ENCODE measurements at regions not wholly inside any gene's neighbourhood (a gene's known extent, or its start where the extent isn't known, plus 50 kb on each side); places are given as distances from the start of the nearest gene placed in this dataset.

DNA sequence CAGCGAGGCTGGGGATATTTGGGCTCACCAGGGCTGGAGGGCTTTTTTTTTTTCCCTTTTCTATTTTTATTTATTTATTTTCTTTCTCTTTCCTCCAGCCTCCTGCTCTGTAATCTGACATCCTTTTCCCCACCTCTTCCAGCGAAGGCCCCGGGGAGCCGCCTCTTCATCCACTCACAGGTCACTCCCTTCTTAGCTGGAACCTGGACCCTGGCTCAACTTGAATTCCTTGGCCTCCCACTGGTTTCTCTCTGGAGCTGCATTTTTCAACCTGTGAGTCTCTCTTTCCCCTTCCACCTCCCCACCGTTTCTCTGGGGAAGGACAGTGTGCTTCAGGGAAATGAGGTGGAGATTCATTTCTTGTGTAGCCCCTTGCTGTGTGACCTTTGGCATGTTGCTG, 82.0 kb downstream of the MRM1 start:
- TF ChIP-seq, protein P1, sequence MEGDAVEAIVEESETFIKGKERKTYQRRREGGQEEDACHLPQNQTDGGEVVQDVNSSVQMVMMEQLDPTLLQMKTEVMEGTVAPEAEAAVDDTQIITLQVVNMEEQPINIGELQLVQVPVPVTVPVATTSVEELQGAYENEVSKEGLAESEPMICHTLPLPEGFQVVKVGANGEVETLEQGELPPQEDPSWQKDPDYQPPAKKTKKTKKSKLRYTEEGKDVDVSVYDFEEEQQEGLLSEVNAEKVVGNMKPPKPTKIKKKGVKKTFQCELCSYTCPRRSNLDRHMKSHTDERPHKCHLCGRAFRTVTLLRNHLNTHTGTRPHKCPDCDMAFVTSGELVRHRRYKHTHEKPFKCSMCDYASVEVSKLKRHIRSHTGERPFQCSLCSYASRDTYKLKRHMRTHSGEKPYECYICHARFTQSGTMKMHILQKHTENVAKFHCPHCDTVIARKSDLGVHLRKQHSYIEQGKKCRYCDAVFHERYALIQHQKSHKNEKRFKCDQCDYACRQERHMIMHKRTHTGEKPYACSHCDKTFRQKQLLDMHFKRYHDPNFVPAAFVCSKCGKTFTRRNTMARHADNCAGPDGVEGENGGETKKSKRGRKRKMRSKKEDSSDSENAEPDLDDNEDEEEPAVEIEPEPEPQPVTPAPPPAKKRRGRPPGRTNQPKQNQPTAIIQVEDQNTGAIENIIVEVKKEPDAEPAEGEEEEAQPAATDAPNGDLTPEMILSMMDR (IDR thresholded peaks at IDR 0.05) = no peak
- TF ChIP-seq POLR2A (IDR thresholded peaks at IDR 0.05) = no peak
- Histone ChIP-seq H3K4me3 (replicated peaks in 1 of 3) (no peak overlapping the region), H3K27ac (no peak overlapping the region), H3K27me3 (no peaks in the 10 kb centered on the region), H3K36me3 (no peaks in the 10 kb centered on the region), H3K4me1 (no peaks in the 10 kb centered on the region), H3K9me3 (no peaks in the 10 kb centered on the region)
- WGBS, 2 donors = 61 to 68% methylated on average over 5 of the region's 5 CpGs
- no peak for DNase-seq
- intact Hi-C loops (cut with DNase I) = no loop called here

DNA sequence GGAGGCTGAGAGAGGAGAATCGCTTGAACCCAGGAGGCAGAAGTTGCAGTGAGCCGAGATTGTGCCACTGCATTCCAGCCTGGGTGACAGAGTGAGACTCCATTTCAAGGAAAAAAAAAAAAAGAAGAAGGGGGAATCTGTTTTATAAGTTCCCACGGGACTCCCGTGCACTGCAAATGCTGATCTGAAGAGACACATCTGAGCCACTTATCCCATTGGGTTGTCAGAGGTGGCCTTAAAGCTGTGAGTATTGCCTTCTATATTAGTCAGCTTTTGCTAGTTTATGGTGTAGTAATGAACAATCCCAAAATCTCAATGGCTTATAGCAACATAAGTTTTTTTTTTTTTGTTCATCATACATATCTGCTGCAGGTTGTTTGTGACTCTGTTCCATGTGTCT, 82.8 kb downstream of the MRM1 start:
- intact Hi-C loops (cut with DNase I) = no loop called here
- 75 to 85% methylated on average over 4 of the region's 4 CpGs for WGBS, 2 donors
- H3K27me3 ChIP-seq = no peaks in the 10 kb centered on the region
- no peaks in the 10 kb centered on the region for H3K36me3 ChIP-seq
- no peak overlapping the region for H3K27ac ChIP-seq
- H3K9me3 ChIP-seq = no peaks in the 10 kb centered on the region
- TF ChIP-seq, protein P1 (IDR thresholded peaks at IDR 0.05) = no peak
- no peak overlapping the region for H3K4me3 ChIP-seq (replicated peaks in 1 of 3)
- no peak for DNase-seq
- no peaks in the 10 kb centered on the region for H3K4me1 ChIP-seq

DNA sequence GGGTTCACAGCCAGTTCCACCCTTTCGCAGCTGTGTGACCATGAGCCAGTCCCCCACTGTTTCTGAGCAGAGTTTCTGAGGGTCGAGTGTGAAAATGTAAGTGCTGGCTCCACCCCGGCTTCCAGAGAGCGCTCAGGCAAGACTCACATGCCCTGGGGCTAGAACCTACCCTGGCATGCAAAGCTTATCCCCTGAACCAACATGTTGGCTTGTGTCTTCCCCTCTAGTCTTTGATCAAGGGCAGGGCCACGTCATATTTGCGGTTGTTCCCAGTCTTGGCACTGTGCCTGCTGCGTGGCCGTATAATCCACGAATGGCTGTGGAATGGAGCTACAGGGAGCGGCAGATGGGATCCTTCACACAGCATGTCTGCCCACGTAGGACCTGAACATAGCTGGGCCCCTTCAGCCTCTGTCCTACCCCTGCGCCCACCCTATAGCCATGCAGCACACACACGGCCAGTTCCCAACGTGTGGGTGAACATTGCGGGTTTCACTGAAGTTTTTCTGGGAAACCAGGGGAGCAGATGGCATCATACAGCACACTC, 84.8 kb downstream of the MRM1 start:
- H3K27me3 ChIP-seq = no peaks in the 10 kb centered on the region
- H3K9me3 ChIP-seq = no peaks in the 10 kb centered on the region
- TF ChIP-seq, protein P1 (IDR thresholded peaks at IDR 0.05) = no peak
- no peak for TF ChIP-seq POLR2A (IDR thresholded peaks at IDR 0.05)
- no peaks in the 10 kb centered on the region for H3K36me3 ChIP-seq
- WGBS, 2 donors = 73 to 78% methylated on average over 15 of the region's 15 CpGs
- DNase-seq = no peak
- no peak overlapping the region for H3K27ac ChIP-seq
- intact Hi-C loops (cut with DNase I) = no loop called here
- no peaks in the 10 kb centered on the region for H3K4me1 ChIP-seq
- H3K4me3 ChIP-seq (replicated peaks in 1 of 3) = no peak overlapping the region

DNA sequence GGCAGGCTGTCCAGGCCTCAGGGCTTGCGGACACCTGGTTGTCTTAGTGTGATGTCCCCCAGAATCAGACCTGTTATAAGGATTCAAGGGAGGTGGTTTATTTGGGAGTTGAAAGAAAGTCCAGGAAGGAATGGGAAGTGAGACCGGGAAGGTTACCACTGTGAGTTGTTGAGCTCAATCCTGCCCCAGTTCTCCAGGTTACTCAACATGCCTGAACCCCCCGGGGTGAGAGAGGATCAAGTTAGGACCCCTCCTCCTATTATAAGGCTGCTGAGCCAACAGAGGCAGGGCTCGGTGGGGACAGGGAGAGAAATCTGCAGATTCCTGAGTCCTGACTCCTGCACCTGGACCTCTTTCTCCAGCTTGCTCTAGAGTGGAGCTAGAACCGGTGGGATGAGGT, 86.4 kb downstream of the MRM1 start:
- H3K27ac ChIP-seq = no peak overlapping the region
- H3K4me3 ChIP-seq (replicated peaks in 1 of 3) = no peak overlapping the region
- no peaks in the 10 kb centered on the region for H3K36me3 ChIP-seq
- 45 to 47% methylated on average over 5 of the region's 5 CpGs for WGBS, 2 donors
- DNase-seq = no peak
- intact Hi-C loops (cut with DNase I) = no loop called here
- H3K4me1 ChIP-seq = no peaks in the 10 kb centered on the region
- H3K27me3 ChIP-seq = no peaks in the 10 kb centered on the region
- TF ChIP-seq, protein P1 (IDR thresholded peaks at IDR 0.05) = no peak
- no peak for TF ChIP-seq POLR2A (IDR thresholded peaks at IDR 0.05)
- no peaks in the 10 kb centered on the region for H3K9me3 ChIP-seq

GRCh38 chr17:36689089-36689667, 87.8 kb downstream of the MRM1 start:
- no peaks in the 10 kb centered on the region for H3K36me3 ChIP-seq
- no peaks in the 10 kb centered on the region for H3K9me3 ChIP-seq
- intact Hi-C loops (cut with DNase I) = no loop called here
- no peak overlapping the region for H3K4me3 ChIP-seq (replicated peaks in 1 of 3)
- no peak for DNase-seq
- no peaks in the 10 kb centered on the region for H3K4me1 ChIP-seq
- H3K27ac ChIP-seq = no peak overlapping the region
- TF ChIP-seq, protein P1 (IDR thresholded peaks at IDR 0.05) = no peak
- TF ChIP-seq POLR2A (IDR thresholded peaks at IDR 0.05) = no peak
- 83 to 87% methylated on average over 15 of the region's 15 CpGs for WGBS, 2 donors
- no peaks in the 10 kb centered on the region for H3K27me3 ChIP-seq

All from thyroid gland (tissue), 4 donors.